GM21529 (cell line): ENCODE measurements at regions not wholly inside any gene's neighbourhood (a gene's known extent, or its start where the extent isn't known, plus 50 kb on each side); places are given as distances from the start of the nearest gene placed in this dataset.
"Not testable (repeated sequence)": the region's sequence is repeated elsewhere in the genome, so short reads cannot be mapped to it uniquely, and the experiment has no call there.

Source experiments
- ATAC-seq: cut with Tn5 transposase; IDR thresholded peaks from one replicate; pipeline ENCODE4 v1.9.1; 2021; ENCODE audit not compliant: unreplicated experiment

DNA sequence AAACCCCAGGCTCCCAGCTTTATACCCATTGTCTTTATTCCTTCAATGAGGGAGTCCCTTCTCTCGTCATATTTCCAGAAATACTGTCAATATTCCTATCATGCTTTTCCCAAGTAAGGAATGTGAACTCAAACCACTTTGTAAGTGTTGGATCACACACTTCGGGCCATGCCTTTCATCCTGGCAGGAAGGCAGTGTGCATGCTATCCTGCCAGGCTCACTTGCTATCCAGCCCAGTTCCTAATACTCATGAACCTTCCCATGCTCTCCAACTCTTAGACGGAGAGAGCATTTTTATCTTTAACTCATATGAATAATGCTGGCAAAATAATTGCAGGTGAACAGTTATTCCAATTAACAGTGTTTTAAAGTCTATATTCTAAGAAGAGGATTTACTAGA lies 639.9 kb upstream of the ACO1 start:
- ATAC-seq, result no peak

DNA sequence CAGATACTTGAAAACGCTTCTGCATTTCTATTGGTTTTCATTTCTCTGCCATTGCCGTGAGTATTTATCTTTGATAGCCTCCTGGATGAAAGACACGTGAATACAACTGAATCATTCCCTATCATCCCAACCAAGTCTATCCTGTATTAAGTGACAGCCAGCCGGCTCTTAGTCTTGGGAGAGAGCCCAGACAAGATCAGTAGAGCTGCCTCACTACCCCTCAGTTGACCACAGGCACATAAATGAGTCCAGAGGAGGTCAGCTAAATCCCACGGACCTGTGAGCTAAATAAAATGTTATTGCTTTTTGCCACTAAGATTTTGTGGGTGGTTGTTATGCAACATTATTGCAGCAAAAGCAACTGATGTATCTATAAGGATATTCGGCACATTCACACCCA lies 639.0 kb upstream of the ACO1 start:
- no peak for ATAC-seq

DNA sequence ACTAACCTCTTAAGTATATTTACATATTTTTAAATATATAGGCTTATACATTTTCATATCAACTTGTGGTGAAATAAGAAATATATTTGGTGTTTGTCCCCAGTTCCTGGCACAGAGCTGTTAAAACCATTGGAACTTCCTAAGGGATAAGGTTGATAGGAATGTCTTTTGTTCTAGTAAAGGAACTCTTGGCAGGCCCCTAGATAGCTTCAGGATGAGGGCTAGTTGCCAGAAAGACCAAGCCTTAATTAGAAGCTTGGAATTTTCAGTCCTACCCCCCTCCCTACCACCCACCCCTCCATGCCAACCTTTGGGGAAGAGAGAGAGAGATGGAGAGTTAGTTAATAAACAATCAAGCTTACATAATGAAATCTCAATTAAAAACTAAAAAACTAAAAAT lies 638.6 kb upstream of the ACO1 start:
- no peak for ATAC-seq

DNA sequence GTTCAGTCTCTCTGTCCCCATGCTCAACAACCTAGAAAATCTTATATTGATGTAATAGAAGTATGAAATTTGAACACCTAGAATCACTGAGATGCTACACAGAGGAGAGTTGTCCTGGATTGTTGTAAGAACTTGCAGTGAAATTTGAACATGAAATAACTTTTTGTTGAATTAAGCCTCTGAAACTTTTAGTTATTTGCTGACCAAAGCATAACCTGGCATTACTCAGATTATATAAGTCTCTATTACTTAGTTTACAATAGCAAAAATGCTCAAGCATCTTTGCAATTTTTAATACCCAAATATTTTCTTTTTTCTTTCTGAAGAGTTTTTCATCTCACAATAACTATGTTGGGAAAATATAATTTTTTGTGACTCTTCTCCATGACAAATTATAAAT lies 630.7 kb upstream of the ACO1 start:
- ATAC-seq, result no peak

DNA sequence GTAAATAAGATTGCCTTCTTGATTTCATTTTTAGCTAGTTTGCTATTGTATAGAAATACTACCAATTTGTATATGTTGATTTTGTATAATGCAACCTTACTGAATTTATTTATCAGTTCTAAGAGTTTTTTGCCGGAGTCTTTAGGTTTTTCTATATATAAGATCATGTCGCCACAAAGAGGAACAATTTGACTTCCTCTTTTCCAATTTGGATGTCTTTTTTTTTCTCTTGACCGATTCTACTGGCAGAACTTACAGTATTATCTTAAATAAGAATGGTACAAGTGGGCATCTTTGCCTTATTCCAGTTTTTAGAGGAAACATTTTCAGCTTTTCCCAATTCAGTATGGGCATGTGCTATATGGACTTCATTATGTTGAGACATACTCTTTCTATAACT lies 624.7 kb upstream of the ACO1 start:
- no peak for ATAC-seq

DNA sequence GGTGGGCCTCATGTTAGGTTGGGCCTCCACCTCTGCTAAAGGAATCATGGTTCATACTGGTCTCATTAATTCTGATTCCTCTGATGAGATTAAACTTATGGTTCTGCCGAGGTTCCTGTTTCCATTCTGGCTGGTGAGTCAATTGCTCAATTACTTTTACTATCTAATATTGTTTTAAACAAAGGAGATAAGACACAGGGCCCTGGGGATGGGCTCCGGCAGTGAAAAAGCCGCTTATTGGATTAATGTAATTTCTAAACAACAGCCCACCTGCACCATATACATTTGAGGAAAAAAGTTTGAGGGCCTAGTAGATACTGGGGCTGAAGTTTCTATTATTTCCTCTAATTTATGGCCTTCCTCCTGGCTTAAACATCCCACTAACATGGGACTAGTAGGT lies 610.4 kb upstream of the ACO1 start:
- not testable (repeated sequence) for ATAC-seq

DNA sequence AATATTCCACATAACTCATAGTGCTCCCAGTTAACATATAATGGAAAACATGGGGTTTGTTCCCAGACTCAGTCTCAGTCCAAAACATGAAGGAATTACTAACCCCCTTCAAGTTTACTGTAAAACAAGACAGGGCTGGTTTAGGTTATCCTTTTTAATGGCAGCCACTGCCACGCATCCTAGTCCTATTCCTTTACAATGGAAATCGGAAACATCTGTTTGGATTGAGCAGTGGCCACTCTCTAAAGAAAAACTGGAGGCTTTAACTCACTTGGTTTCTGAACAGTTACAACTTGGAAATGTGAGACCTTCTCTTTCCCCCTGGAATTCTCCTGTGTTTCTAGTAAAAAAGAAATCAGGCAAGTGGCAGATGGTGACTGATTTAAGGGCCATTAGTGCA lies 609.9 kb upstream of the ACO1 start:
- no peak for ATAC-seq

DNA sequence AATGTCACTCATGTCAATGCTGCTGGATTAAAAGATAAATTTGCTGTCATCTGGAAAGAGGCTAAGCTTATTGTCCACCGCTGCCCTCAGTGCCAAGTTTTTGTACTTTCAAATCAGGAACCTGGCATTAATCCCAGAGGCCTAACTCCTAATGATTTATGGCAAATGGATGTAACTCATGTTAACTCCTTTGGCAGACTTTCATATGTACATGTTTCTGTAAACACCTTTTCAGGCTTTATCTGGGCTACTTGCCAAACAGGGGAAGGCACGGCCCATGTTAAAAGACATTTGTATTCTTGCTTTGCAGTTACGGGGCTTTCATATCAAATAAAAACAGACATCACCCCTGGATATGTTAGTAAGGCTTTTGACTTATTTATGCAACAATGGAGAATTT lies 608.0 kb upstream of the ACO1 start:
- ATAC-seq, result no peak

DNA sequence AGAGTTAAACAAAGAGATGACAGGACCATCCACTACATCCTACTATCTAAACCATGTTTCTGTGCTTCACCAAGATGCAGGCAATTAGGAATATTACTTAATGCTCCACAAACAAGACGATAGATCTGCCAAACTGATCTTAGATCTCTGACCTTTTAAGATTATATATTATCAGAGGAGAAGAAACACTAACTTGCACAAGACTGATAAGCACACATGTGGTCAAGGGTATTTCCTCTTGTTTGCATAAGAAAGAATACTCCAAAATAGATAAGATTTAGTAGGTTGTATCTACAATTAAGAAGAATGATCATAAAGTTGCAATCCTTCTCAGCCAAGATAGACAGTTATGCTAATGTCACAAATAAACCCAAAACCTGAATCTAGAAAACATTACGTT lies 601.0 kb upstream of the ACO1 start:
- no peak for ATAC-seq

DNA sequence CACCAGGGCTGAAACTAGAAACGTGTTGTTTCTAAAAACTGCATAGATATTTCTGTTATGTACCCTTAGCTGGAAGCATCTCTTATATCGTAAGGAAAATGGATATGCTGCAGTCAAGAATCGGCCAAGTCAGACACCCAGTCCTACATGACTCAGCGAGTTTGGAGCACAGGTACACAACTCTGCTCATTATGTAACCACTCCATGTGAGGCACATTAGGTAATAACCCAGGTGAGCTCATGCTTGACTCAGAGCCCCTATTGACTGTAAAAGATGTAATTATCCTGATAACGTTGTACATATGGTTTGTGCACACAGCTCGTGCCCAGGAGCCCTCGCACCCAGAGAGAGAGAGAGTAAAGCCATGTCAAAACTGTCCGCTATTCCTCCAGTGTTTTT lies 593.7 kb upstream of the ACO1 start:
- no peak for ATAC-seq

DNA sequence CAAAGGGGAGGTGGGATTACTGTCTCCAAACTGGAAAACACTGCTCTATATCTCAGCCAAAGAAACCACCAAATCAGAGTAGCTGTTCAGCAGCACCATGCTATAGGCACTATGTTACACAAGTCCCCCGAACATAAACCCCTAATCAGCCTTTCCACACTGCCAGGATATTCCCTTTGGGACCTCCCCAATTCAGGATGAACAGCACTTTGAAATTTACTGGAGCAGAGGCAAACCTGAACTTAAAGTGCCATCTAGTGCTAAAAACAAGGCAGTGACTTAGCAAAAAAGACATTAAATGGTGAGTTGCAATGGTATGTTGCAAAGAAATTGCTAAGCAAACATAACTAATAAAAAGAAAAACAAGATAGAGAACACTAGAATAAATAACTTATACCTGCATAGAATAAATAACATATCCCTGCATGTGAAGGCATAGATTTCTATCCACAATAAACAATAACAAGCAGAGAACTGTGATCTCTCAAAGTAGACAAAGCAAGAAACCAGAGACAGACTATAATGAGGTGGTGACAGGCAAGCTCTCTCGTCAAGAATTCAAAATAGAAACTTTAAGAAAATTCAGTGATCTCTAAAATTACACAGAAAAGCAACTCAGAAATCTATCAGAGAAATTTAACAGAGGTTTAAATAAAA lies 584.4 kb upstream of the ACO1 start:
- ATAC-seq, result no peak

DNA sequence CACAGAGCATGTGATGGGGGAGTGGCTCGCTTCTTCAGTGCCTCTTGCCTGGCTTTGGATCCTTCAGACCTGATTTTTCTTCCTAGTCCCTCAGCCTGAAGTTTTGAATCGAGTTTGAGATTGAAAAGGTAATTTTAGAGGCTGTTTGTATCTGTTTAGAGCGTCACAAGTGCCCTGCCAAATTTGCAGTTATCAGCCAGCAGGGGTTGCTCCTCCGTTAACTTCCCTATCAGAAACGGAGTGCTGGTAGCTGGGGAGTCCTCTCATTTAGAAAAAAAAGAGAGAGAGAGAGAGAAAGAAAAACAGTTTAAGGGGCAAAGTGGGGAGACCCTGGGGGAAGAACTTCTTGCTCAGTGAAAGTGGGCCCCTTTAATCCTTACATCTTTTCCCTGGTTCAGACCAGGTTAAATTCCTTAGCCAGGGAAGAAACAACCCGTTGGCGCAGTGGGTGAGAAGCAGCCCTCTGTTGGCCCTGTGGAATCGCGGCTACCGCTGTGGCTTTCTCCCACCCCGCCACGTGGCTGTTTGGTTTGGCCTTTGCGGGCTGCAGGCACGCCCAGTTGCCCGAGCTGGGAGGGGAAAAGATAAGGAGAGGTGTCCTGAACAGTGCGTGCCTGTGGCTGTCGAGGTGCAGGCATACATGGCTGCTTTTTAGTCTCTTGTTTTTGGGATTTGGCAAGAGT lies 576.7 kb upstream of the ACO1 start:
- ATAC-seq, result no peak

DNA sequence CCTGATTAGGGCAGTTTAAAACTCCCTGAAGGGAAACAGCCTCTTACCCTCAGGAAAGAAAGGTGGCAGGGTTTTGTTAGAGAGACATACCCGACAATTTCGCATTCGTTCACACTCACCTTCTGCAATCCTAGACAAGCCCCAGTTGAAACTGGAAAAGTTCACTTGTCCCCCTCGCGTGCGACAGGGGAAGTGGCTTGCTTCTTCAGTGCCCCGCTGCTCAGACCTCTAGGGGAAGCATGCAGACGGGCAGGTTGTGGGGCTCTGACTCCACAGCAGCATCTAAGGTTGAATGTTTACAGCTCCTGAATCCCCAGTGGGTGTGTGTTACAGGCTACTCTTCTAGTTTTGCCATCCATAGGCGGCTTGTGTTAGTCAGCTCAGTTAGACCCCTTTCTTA lies 575.7 kb upstream of the ACO1 start:
- ATAC-seq, result no peak

DNA sequence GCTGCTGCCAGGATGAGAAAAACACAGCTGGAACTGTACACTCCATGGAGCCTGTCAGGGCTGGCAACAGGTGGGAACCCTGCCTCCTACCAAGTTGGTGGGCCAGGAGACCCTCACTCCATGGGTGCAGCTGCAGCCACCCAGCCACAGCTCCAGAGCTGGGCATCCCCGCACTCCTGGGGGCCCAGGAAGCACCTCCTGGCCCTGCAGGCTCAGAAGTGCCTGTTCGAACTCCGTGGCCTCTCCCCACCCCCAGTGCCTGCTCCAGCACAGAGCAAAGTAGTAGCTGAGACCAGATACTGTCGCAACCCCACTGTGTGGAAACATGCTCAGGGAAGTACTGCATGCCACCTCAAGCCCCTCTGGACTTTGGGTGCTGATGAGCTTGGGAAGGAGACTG lies 564.0 kb upstream of the ACO1 start:
- ATAC-seq, result no peak

DNA sequence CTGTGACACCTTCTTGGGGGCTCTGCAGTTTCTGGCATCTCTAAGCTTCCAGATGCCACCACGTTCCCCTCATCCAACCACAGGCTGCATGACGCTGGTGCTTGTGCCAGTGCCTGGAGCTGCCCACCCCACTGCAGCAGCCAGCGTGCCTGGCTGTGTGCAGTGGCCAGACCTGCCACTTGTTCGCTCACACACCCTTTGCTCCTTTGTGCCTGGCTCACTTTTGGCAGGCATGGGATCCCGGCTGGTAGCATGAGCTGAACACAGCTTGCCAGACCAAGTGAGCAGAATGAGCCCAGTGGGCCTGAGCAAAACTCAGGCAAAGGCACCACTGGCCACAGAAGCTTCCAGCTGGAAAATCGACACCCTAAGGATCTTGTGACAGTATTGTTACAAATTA lies 562.9 kb upstream of the ACO1 start:
- no peak for ATAC-seq

DNA sequence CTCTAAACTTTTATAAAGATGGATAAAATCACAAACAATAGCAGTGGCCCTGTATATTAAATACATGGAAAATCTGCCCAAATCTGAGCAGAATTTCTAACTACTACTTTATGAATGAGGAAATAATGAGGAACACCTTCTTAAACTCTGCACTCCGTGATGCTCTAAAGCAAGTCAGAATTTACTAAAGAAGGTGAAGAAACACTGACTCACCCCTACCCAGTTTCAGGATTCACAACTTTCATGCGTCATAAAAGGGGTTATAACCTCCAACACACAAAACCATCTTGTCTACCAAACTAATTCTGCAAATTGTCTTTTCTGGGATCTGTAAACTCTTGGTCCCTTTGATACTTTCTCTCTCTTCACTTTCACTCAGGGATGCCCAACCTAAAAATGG lies 561.1 kb upstream of the ACO1 start:
- no peak for ATAC-seq

DNA sequence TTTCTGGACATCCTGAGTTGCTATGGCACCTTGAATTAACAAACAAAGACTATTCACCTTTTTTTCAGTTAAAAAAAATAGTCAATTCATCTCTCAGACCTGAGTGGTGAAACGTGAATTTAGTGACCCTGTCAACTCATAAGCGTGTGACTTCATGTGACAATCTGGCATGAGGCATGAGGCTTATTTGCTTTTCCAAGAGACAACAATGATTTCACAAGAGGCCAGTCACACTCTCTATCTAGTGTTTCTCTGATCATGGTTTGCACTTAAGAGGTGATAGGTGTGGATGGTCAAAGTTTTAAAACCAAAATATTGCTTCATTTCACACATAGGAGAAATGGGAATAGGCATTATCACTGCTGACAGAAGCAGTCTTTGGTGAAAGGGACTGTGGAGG lies 559.6 kb upstream of the ACO1 start:
- no peak for ATAC-seq

DNA sequence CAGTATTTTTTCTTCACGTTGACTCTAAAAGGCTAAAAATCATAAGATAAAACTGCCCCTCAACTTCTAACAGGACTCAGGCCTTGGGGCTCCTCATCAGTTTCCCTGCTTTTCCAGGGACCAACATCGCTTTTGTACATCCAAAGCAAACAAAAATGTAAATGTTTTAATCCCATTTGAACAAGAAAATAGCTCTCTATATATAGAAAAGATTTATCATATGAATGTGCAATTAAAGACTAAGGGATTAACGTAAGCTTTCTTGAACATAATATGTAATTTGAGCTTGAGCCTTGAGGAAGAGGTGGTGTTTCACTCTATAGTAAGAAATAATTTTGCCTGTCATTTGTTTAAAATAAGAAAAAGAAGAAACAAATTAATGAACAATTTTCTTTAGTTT lies 547.2 kb upstream of the ACO1 start:
- no peak for ATAC-seq

DNA sequence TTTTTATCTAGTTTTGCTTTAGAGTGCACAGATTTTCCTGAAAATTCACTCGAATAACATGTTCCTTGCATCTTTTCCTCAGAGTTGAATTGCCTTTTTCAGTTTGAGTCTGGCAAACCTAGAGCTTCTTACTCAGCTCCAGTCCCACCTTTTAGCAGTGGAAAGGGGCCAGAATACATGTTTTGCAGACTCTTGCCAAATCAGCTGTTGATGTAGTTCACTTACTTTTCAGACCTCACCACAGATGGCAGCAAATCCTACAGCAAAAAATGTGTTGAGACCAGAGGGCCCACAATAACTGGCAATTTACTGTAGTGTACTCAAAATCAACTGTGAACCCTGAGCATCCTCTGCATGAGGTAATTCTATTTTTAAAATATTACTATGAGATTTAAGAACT lies 545.2 kb upstream of the ACO1 start:
- no peak for ATAC-seq

DNA sequence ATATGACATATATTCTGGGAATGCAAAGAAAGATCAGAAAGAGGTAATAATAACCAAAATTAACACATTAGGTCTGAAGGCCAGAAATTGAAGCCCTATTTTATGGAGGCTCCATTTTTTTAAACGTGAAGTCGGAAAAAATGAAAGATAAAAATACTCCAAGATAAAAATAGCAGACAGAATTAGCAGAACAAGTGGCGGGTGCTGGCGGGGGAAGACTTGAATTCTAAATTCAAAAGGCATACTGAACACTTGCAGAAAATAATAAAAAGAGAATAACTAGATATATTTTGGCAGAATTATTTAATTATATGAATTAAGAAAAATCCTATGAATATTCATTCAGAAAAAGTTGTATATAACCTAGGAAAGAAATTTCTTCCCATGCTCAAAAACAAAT lies 543.7 kb upstream of the ACO1 start:
- no peak for ATAC-seq

DNA sequence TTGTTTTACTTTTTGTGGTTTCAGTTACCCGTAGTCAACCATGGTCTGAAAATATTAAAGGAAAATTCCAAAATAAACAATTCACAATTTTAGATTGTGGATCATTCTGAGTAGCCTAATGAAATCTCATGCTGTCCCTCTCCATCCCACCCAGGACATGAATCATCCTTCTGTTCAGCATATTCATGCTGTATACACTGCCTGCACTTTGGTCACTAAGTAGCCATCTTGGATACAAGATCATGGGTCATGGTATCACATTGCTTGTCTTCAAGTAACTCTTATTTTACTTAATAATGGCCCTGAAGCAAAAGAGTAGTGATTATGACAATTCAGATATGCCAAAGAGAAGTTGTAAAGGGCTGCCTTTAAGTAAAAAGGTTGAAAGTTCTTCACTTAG lies 536.5 kb upstream of the ACO1 start:
- no peak for ATAC-seq

DNA sequence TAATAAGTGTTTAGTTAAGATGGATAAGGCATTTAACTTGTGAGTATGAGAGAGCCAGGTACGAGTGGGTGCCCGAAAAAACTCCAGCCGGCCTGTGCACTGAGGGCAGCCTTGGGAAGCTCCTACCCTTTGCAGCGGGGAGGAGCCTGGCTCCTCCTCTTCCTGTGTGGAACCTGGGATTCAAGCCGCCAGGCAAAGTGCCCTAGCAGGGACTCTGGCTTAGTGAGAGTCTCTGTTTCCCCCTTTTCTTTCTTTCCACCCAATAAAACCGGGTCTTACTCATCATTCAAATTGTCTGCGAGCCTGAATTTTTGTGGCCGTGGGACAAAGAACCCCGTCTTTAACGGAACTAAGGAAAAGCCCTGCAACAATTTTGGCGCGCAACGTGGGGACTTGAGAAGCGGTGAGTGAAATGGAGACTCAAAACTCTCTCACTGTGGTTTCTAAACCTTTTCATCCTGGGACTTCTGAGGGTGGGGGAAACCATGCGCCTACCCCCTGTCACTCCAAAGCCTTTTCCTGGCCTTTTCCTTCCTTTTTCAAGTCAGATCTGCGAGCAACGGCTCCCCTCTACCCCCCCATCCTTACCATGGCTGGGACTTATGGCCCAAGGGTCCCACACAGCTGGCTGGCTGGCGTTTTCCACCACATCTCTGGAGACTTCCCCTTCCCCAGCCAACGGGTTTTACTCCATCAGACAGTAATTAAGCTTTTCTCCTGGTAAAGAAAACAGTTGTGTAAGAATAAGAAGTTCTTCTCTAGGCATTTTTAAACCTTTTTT lies 535.7 kb upstream of the ACO1 start:
- no peak for ATAC-seq
